Stimulated activated naive CD4-positive, alpha-beta T cell (primary cell): ENCODE measurements at regions not wholly inside any gene's neighbourhood (a gene's known extent, or its start where the extent isn't known, plus 50 kb on each side); places are given as distances from the start of the nearest gene placed in this dataset.

Source experiments
- DNase-seq, 6 experiments: peaks; one replicate each; lab custom pipeline; 2025; lab: John Stamatoyannopoulos, UW

DNA sequence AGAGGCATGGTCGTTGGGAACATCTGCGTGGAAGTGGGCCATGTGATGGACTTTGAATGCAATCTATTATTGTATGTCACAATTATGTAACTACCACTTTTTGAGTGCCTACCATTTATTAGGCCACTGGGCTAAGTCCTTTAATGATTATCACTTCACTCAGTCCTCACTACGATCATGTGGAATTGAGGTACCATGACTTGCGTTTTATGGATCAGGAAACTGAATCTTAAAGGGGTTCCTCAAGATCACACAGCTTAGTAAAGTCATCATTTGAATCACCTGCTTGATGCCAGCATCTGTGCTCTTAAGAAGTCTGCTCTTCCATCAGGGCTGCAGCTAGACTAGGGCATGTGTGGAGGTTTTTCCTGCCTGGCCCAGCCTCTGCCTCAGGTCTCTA is 136.7 kb downstream of the DAD1 start:
- DNase-seq = no peak

GRCh38 chr14:22450266-22450665 is 138.8 kb downstream of the DAD1 start:
- no peak for DNase-seq

GRCh38 chr14:22449600-22449905 is 139.5 kb downstream of the DAD1 start:
- no peak for DNase-seq

DNA sequence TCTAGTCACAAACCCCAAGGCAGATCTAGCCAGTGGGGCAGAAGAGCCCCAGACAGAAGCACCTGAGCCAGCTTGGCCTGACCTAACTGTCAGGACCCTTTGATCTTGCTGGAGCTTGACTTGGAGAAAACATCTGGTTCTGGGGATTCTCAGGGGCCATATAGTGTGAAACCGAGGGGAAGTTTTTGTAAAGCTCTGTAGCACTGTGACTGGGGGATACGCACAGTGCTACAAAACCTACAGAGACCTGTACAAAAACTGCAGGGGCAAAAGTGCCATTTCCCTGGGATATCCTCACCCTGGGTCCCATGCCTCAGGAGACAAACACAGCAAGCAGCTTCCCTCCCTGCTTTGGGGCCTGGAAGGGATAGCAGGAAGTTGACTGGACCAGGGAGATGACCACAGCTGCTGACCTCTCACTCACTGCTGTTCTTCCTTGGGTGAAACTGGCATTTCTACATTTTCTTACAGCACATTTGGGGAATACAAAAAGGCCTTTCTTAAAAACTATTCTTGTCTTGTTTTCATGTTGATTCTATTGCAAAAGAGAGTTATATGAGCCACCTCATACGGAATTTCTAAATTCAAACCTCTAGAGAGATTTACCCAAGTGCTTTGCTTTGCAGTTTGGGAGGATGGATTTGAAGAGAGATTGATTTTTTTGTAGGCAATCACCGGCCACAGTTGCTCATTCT is 140.0 kb downstream of the DAD1 start:
- no peak for DNase-seq

GRCh38 chr14:22448035-22448904 is 140.8 kb downstream of the DAD1 start:
- DNase-seq = no peak

GRCh38 chr14:22438742-22439141 is 150.3 kb downstream of the DAD1 start:
- no peak for DNase-seq

GRCh38 chr14:22434901-22435550 is 154.0 kb downstream of the DAD1 start:
- DNase-seq = no peak

GRCh38 chr14:22434030-22434429 is 155.0 kb downstream of the DAD1 start:
- no peak for DNase-seq

DNA sequence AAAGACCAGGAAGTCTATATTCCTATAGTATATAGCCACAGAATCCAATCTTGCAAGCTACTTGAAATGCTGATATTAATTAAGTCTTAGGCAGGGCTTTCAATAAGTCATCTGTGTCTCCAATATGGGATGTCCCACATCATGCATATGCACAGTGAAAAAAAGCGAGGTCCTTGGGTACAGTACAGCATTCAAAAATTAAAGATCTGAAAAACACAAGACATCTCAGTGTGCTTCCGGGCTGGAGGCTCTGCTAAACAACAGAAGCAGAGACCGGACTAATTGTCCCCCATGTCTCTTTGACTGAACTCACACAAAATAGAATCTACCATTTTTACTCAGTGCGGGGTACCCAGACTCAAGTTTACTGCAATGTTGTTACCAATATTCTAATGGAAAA is 156.0 kb downstream of the DAD1 start:
- no peak for DNase-seq

- DNase-seq = no peak
These were observed 156.6 kb downstream of the DAD1 start for GRCh38 chr14:22432348-22432976.

- no peak for DNase-seq
These were observed 159.3 kb downstream of the DAD1 start for GRCh38 chr14:22429546-22430294.

- DNase-seq = no peak
These were observed 160.2 kb downstream of the DAD1 start for GRCh38 chr14:22428700-22429291.

GRCh38 chr14:22427771-22428231 is 161.2 kb downstream of the DAD1 start:
- no peak for DNase-seq

DNA sequence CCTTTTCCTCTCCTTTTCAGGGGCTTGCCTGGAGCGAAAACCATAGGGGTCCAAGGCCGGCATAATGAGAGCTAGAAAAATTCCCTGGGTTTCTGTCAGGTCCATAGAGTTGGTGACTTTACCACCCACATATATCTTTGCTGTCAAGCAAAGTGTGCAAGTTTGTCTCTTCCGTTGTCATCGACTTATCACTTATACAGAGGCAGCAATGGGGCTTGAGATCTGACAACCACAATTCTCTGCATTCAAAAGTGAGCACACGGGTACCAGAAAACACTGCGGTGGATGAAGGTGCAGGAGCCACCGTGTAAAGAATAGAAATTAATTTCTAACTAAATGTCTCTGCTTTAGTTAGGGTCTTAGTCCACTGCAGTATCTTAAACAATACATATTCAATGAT is 162.3 kb downstream of the DAD1 start:
- DNase-seq = no peak

GRCh38 chr14:22423958-22424357 is 165.1 kb downstream of the DAD1 start:
- DNase-seq = no peak

- no peak for DNase-seq
These were observed 166.8 kb downstream of the DAD1 start for GRCh38 chr14:22422238-22422637.

DNA sequence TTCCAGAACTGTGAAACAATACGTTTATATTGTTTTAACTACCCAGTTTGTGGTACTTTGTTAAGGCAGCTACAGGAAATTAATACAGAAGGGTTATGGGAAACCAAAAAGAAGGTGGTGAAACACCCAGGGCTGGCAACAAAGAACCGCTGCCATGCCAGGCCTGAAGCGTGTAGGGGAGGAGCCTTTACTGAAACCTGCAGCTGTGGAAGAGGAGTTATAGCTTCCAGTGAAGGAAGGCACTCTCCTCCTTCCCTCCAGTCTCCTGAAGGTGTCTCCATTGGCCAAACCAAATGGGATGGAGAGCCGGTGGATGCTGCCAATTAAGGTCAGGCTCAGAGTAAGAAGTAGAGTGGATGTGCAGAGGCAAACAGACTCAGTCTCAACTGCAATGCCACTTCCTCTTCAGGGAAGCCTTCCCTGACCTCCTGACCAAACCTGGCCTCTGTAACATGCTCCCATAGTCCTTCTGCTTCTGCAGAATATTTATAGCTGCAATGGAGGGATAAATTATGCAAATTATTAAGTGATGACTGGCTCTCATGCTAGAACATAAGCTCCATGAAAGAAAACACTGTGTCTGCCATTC is 168.3 kb downstream of the DAD1 start:
- no peak for DNase-seq

DNA sequence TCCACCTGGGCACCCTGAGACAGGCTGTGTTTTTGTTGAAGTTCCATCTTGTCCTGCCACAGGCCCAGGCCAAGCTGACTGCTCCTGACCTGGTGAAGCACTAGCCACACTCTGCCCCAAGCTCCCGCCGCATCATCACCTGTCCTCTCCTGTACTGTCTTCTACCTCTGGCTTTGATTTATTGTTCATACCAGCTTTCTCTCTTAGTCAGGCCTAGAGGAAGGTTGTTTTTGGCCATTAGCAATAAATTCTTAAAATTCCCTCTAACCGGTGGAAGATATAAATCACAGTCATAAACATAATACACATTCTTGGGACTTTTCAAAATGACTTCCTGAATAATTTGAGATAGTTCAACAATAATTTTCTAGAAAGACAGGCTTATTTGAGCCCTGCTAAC is 169.4 kb downstream of the DAD1 start:
- DNase-seq = no peak

DNA sequence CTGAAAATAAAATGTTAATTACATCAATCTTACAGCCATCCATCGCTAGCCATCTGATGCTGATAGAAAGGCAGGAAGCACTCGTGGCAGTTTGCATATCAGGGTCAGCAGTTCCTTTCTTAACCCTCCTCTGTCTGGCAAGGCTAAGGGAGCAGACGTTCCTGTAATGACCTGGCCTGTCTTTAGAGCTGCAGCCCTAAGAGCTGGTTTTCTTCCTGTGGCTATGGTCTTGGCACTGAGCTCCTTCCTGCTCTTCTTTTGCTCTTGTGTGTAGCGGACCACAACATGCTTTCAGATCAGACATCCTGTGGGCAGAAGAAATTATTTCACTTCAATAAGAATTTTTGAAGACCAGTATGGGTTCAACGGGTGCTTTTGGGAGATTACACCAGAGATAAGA is 170.4 kb downstream of the DAD1 start:
- no peak for DNase-seq

- DNase-seq = no peak
These were observed 171.1 kb downstream of the DAD1 start for GRCh38 chr14:22417914-22418313.

DNA sequence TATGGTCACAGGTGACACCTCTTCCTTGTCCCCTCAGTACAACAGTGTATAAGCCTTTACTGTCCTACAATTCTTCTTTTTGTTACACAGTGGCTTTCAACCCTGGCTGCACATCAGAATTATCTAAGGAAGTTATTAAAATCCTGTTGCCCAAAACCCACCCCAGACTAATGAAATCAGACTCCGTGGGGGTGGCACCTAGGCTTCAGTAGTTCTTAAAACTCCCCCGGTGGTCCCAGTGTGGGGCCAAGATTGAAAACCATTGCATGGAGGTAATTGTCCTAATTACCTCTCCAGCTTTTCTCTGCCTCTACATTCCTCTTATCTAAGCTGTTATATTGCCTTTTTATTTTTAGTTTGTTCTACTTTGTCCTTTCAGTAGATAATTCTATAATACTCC is 172.8 kb downstream of the DAD1 start:
- DNase-seq = no peak
